ENCODE measurements at regions not wholly inside any gene's neighbourhood (a gene's known extent, or its start where the extent isn't known, plus 50 kb on each side); places are given as distances from the start of the nearest gene placed in this dataset.
"Not testable (repeated sequence)": the region's sequence is repeated elsewhere in the genome, so short reads cannot be mapped to it uniquely, and the experiment has no call there.

GRCh38 chr10:20615395-20615794 is 281.7 kb downstream of the NEBL start:
- no peak for DNase-seq

GRCh38 chr10:20614911-20615310 is 282.2 kb downstream of the NEBL start:
- DNase-seq = no peak

DNA sequence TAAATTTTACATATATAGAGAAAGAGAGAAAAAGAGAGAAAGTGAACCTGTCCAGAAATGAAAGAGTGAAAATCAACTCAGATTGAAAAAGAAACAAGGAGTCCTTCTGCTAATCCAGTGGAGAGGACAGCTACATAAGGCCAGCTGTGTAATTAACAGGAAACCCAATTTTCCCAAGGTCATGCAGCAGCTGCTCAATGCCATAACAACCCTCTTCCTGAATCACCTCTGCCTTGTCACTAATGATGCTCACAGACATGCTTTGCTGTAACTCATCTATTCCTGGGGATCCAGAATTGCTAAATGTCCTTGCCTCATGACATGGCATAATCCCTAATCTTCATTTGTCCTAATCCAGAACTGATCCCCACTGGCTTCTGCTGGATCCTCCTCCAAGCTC is 288.6 kb downstream of the NEBL start:
- no peak for DNase-seq

DNA sequence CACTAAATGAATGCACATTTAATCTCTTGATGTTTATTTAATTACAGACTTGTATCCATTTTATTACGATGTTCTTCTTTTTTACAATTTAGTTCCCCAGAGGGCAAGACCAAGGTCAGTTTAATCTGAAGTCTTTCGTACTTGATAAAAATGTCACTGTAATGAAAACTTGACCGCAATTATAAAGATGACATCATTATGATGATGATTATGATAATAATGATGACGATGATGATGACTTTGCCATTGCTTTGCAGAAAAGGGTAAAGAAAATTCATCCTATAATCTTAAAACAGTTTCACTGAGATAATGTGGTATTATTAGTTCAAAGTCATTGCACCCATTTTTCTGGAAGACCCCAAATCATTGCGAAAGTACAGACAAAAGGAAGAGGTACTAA is 290.1 kb downstream of the NEBL start:
- DNase-seq = no peak

GRCh38 chr10:20601941-20602461 is 295.1 kb downstream of the NEBL start:
- no peak for DNase-seq

DNA sequence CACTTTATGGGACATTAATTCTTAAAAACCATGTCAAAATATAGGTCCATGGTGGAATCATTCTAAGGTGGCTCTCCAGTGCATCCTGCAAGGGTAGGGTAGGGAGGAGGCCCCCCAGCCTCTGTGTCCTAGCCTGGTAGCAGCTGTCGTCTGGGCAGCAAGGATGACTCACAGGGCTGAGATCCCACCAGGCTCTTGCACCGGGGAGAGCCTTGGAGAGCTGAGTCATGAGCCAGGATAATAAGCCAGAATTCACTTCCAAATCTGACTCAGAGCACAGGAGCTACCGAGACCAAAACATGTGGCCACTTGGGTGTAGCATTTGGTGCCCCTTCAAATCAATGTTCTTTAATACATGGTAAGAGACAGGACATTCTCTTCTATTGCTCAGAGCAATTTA is 298.5 kb downstream of the NEBL start:
- DNase-seq = no peak

GRCh38 chr10:20596911-20597310 is 300.2 kb downstream of the NEBL start:
- no peak for DNase-seq

DNA sequence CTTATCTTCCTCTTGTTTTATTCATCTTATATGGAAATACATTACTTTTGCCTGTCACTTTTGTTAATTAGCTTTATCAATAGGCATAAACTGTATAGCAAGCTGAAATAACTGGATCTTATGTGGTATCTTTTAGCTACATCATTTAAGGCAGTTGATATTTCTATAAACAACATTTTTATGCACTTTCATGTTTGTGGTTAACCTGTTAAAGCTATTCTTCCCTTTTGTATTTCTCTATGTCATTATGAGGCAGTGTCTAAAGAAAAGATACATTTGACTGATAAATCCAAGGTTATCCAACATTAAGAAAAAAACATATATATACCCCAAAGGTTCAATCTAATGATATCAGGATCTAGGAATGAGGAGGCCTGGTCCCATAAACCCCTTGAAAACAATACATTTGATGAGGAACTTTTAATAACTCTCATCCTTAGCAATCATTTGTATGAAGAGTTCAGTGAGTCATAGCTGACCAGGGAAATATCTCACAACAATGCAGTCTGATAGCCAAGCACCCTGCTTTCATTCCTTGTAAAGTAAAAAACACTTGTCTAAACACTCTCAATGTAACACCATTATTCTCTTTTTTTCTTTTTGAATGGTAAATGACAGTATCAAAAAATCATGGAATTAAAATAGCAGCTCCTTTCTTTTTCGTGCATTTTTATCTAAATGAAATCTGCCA is 300.9 kb downstream of the NEBL start:
- DNase-seq = no peak

GRCh38 chr10:20593649-20594048 is 303.5 kb downstream of the NEBL start:
- DNase-seq = no peak

- no peak for DNase-seq
These were observed 315.1 kb downstream of the NEBL start for GRCh38 chr10:20582041-20582440.

GRCh38 chr10:20573924-20574323 is 323.2 kb downstream of the NEBL start:
- no peak for DNase-seq

GRCh38 chr10:20555990-20556389 is 341.1 kb downstream of the NEBL start:
- not testable (repeated sequence) for DNase-seq

DNA sequence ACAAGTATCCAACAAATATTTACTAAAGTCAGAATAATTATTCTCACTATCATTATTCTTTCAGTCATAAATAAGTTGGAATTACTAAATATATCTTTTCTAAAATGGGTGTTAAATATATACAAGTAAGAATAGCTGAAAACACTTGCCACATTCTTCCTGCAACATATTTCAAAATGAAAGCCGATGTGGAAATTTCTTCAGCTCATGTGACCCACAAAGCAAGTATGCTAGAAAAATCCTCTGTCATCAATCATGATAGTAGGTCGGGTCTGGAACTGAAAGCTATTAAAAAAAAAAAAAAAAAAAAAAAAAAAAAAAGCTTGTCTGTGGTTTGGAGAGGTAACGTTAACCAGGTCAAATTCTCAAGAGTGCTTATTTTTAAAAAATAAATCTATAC is 344.7 kb downstream of the NEBL start:
- no peak for DNase-seq

GRCh38 chr10:20551761-20552160 is 345.4 kb downstream of the NEBL start:
- DNase-seq = no peak

DNA sequence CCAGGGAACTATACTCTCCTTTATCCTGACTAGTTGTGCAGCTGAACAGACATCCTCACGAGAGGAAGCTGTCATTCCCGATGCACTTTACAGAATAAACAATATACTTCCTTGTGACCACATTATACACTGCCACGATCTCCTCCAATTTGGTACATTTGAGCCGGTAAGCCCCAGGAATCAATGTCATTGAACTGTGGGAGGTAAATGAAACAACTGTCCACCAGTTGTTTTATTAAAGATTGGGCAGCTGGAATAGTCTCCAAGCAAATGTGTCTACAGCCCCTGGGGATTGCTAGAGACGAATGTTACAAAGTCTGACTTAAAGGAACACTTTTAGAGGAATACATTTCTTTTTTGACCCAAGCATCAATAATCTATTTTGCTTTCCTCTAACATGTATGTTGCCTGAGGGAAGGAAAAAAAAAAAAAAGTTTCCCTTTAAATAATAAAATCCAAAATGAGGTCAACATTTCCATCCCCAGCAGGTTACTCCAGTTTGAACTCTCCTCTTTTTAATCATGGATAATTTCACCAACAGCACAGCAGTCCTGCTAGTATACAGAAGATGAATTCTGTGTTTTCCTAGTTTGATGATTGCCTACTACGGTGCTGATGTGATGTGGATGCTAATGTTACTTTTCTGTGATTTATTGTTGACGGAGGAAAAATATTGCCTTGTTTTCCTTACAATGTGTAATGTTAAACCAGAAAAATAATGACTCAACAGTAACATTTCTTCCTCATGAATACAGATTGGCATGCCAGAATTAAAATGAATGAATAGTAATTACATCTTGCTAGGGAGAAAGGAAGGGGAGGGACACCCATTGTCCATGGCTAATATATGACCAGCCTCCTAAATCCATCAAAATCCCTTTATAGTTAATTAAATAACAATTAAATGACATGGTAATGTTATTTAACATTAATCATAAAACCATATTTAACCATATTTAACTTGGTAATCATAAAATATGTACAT is 360.9 kb downstream of the NEBL start:
- no peak for DNase-seq

DNA sequence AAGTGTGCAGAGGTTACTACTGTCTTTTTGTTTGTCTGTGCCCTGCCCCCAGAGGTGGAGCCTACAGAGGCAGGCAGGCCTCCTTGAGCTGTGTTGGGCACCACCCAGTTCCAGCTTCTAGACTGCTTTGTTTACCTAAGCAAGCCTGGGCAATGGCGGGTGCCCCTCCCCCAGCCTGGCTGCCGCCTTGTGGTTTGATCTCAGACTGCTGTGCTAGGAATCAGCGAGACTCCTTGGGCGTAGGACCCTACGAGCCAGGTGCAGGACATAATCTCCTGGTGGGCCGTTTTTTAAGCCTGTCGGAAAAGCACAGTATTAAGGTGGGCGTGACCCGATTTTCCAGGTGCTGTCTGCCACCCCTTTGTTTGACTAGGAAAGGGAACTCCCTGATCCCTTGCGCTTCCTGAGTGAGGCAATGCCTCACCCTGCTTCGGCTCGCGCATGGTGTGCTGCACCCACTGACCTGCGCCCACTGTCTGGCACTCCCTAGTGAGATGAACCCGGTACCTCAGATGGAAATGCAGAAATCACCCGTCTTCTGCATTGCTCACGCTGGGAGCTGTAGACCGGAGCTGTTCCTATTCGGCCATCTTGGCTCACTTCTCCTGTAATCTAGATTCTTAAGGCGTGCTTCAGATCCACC is 365.7 kb downstream of the NEBL start:
- not testable (repeated sequence) for DNase-seq

DNA sequence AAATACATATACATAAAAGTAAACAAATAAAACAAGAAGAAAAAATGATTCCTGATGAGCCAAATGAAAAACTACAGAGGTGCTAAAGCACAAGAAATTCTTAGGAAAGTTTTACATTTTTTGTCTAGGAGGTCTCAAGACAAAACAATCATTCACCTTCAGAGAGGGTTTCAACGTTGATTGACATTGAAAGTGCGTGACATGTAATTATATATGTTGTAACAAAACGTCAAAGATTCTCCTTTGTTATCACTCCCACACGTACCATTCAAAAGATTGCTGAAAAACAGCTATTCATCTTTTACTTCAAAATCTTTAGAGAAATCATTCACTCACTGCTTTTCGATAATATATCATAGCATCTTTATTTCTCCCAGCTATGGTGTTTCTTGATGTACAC is 375.9 kb downstream of the NEBL start:
- no peak for DNase-seq

DNA sequence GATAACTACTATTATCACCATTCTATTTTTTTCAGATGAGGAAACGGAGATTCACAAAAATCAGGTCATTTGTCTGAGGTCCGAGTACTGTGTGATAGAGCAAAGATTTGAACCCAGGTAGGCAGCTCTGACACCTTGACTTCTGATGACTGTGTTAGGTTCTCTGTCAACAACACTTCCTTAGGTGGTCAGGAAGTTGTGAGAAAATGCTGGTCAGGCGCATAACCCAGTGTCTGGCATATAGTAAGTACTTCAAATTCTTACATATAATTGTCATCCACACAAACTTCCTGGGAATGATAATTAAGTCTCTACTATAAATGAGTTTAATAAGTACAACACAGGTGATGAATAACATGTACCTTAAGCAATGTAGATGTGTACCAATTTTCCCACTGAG is 381.5 kb downstream of the NEBL start:
- no peak for DNase-seq

DNA sequence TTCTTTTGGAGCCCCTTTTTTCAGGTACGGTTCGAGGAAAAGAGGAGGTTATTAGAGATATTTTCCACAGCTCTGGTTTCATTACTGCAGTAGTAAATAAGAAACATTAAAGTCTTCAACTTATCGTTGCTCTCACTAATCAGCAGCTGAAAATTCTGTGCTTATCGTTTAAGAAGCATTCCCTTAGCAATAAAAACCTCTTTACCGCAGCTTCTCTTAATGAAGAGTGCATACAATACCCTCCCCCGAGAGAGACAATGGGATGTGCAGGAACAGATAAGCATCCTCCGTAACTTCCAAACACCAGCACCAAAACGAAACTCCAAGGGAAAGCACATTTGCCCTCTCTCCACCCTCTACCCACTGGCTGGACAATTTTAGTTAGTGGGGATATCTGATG is 384.5 kb downstream of the NEBL start:
- DNase-seq = no peak

DNA sequence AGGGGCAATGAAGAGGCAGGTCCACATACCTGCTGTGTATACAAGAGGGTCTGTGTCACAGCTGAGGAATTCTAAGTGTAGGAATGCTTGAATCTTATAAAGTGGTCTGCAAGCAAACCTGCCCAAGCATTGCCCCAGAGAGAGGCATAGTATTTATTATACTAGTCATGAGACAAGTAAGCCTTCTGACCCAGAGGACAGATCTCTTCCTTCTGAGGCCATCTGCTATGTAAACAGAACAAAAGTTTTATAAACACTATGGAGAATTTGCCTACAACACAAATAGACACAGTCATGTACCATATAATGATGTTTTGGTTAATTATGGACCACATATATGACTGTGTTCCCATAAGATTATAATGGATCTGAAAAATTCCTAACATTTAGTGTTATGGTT is 388.2 kb downstream of the NEBL start:
- no peak for DNase-seq

- DNase-seq = no peak
These were observed 394.1 kb downstream of the NEBL start for GRCh38 chr10:20502903-20503585.

DNA sequence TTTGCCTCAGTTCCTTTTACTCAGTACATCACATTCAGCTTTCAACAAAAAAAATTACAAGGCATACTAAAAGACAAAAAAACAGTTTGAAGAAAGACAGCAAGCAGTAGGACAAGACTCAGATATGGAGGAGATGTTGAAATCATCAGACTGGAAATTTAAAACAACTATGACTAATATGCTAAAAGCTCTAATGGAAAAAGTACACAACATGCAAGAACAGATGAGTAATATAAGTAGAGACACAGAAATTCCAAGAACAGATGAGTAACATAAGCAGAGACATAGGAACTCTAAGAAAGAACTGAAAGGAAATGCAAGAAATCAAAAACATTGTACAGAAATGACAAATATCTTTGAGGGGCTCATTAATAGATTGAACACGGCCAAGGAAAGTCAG is 402.6 kb downstream of the NEBL start:
- DNase-seq = no peak
